Mesenchymal stem cell (in vitro differentiated cells and primary cell): ENCODE measurements at regions not wholly inside any gene's neighbourhood (a gene's known extent, or its start where the extent isn't known, plus 50 kb on each side); places are given as distances from the start of the nearest gene placed in this dataset.
"Not testable (repeated sequence)": the region's sequence is repeated elsewhere in the genome, so short reads cannot be mapped to it uniquely, and the experiment has no call there.

Source experiments
- DNase-seq: peaks from one replicate; pipeline ENCODE4 v3.0.0-alpha.2; 2013
- H2AFZ ChIP-seq: one replicate; pipeline ENCODE4 v1.6.1; 2013; ENCODE audit warnings: low read depth, mild to moderate bottlenecking, control low read depth, inconsistent platforms, low read length, moderate library complexity
- H2AK5ac ChIP-seq: 2 replicates; pipeline ENCODE4 v1.6.1; 2013; ENCODE audit warnings: low read length, moderate library complexity, mild to moderate bottlenecking, inconsistent platforms; ENCODE audit not compliant: severe bottlenecking
- H2BK120ac ChIP-seq: one replicate; pipeline ENCODE4 v1.6.1; 2013; ENCODE audit warnings: low read depth, mild to moderate bottlenecking, inconsistent platforms, low read length, moderate library complexity
- H2BK12ac ChIP-seq, 2 experiments: one replicate each; pipeline ENCODE4 v1.6.1; 2013; ENCODE audit warnings: inconsistent platforms in 2 of 2, low read length in 2 of 2, mild to moderate bottlenecking in 2 of 2, moderate library complexity in 2 of 2, control low read depth in 1 of 2
- H2BK15ac ChIP-seq: one replicate; pipeline ENCODE4 v1.6.1; 2013; ENCODE audit warnings: mild to moderate bottlenecking, low read depth, inconsistent platforms; ENCODE audit not compliant: poor library complexity, severe bottlenecking
- H2BK5ac ChIP-seq: 2 replicates; pipeline ENCODE4 v1.6.1; 2013; ENCODE audit warnings: low read depth, mild to moderate bottlenecking, low read length, control low read depth, inconsistent platforms; ENCODE audit not compliant: poor library complexity, severe bottlenecking
- H3K14ac ChIP-seq, 2 experiments: one replicate each; pipeline ENCODE4 v1.6.1; 2013; ENCODE audit warnings: inconsistent platforms in 2 of 2, low read length in 2 of 2, control low read depth in 1 of 2, mild to moderate bottlenecking in 1 of 2, moderate library complexity in 1 of 2
- H3K18ac ChIP-seq, 2 experiments: one replicate each; pipeline ENCODE4 v1.6.1; 2013; ENCODE audit warnings: inconsistent platforms in 2 of 2, low read length in 2 of 2, control low read depth in 1 of 2, low read depth in 1 of 2, mild to moderate bottlenecking in 1 of 2
- H3K23ac ChIP-seq, 2 experiments: one replicate each; pipeline ENCODE4 v1.6.1; 2013; ENCODE audit warnings: inconsistent platforms in 2 of 2, low read length in 2 of 2, mild to moderate bottlenecking in 2 of 2, moderate library complexity in 2 of 2, control low read depth in 1 of 2
- H3K27ac ChIP-seq: 2 replicates; pipeline ENCODE4 v1.5.1; 2013; ENCODE audit warnings: mild to moderate bottlenecking, moderate library complexity, low read length, control low read depth, inconsistent platforms; ENCODE audit not compliant: poor library complexity, severe bottlenecking
- H3K27me3 ChIP-seq, 2 experiments: 2 replicates each; pipeline versions ENCODE4 v1.6.1 to v1.7.0; 2013; ENCODE audit warnings: low read length in 2 of 2, mild to moderate bottlenecking in 2 of 2, moderate library complexity in 2 of 2, control low read depth in 1 of 2, inconsistent platforms in 1 of 2; ENCODE audit not compliant: control insufficient read depth in 1 of 2, insufficient read depth in 1 of 2
- H3K36me3 ChIP-seq, 2 experiments: 2 replicates each; pipeline versions ENCODE4 v1.6.1 to v1.7.0; 2013; ENCODE audit warnings: low read length in 2 of 2, control low read depth in 1 of 2, inconsistent platforms in 1 of 2, low read depth in 1 of 2, mild to moderate bottlenecking in 1 of 2; ENCODE audit not compliant: insufficient read depth in 2 of 2, control insufficient read depth in 1 of 2
- H3K4ac ChIP-seq, 2 experiments: one replicate each; pipeline ENCODE4 v1.6.1; 2013; ENCODE audit warnings: inconsistent platforms in 2 of 2, low read length in 2 of 2, mild to moderate bottlenecking in 2 of 2, moderate library complexity in 2 of 2, control low read depth in 1 of 2, low read depth in 1 of 2
- H3K4me1 ChIP-seq: 2 replicates; pipeline ENCODE4 v1.6.1; 2013; ENCODE audit warnings: low read depth, low read length, control low read depth; ENCODE audit not compliant: control insufficient read depth, insufficient read depth
- H3K4me2 ChIP-seq: 2 replicates; pipeline ENCODE4 v1.6.1; 2013; ENCODE audit warnings: low read length, mild to moderate bottlenecking, inconsistent platforms; ENCODE audit not compliant: poor library complexity, severe bottlenecking
- H3K4me3 ChIP-seq, 2 experiments: 2 replicates each; pipeline versions ENCODE4 v1.5.1 to v1.7.0; 2013; ENCODE audit warnings: low read length in 2 of 2, mild to moderate bottlenecking in 2 of 2, control low read depth in 1 of 2, low read depth in 1 of 2; ENCODE audit not compliant: insufficient read depth in 1 of 2
- H3K79me1 ChIP-seq: replicated peaks from 2 replicates; pipeline ENCODE4 v1.6.1; 2013; ENCODE audit warnings: mild to moderate bottlenecking, control low read depth, low read length, inconsistent platforms; ENCODE audit not compliant: poor library complexity, severe bottlenecking
- H3K9ac ChIP-seq: 2 replicates; pipeline ENCODE4 v1.7.0; 2013; ENCODE audit warnings: mild to moderate bottlenecking, low read length, moderate library complexity
- H3K9me3 ChIP-seq: 2 replicates; pipeline ENCODE4 v1.7.0; 2013; ENCODE audit warnings: mild to moderate bottlenecking, low read length; ENCODE audit not compliant: control insufficient read depth
- H4K8ac ChIP-seq: one replicate; pipeline ENCODE4 v1.6.1; 2013; ENCODE audit warnings: inconsistent platforms, mild to moderate bottlenecking, low read length, moderate library complexity
- H4K91ac ChIP-seq: one replicate; pipeline ENCODE4 v1.6.1; 2013; ENCODE audit warnings: mild to moderate bottlenecking, low read length, inconsistent platforms
- WGBS: methylation state at CpG from one replicate; pipeline ENCODE4 v1.1.7; 2013; ENCODE audit warnings: mixed read lengths; 5-methylcytosine and 5-hydroxymethylcytosine counted together

DNA sequence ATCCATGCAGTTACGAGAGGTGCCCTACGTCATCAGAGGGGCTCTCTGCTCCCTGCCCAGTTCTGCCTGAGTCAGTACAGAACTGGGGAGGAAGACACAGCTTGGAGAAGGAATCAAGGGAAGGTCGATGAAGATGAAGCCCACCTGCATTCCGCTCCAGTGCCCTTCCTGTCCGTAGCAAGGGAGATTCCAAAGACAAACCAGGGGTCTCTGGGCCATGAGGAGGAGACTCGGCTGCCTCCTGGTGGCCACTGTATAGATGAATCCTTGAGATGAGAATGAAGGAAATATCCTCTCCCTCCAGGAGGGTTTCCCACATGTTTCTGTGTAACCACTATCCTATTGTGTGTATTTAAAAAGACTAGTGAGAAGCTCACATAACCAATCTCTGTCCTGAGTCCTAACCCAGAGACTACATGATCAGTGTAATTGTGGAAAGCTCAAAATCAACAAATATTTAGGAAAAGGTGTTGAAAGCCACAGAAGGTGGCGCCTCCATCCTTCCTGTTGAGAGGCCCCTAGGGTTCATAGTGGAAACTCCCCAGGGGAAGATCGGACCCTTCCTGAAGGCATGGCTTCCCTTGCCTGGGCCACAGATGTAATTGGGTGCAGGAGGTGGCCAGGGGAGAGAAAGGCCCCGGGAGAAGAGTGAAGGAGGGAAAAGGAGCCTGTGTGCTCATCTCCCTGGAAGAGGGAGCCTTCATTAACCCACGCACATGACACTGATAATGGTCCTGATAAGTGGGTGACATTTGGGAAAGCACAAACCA lies 67.0 kb upstream of the LYZL2 start:
- not testable (repeated sequence) for H3K4ac ChIP-seq

DNA sequence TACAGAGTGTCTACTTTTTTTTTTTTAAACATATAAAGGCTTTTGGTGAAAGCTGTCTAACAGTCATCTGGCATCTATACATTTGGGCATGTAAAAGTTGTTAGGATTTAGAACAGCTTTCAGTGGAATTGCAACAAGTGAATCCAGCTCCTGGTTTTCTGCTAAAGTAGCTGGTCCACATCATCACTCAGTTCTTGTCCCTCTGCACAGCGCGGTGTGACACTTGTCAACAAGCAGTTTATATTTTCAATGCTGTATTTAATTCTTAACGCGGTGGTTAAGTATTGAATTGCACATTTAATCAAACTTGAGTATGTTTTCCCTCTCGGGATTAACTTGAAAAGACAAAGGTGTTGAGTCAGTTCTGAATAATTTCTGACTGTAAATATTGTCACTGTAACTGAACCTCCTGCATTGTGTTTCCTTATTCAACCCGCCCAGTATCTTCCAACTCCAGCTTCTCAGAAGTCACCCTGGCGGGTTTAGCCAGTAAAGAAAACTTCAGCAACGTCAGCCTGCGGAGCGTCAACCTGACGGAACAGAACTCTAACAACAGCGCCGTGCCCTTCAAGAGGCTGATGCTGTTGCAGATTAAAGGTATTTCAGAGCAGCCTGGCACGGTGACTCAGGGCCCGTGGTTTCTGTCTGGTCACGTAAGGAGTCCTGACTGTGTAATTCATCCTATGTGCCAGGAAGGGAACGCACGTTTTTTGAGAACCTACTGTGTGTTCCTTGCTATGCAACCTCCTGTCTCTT lies 66.1 kb upstream of the LYZL2 start:
- H2BK5ac ChIP-seq: not testable (repeated sequence)

More for the DNA sequence above, 67.0 kb upstream of the LYZL2 start:
- H3K9ac ChIP-seq, H2AK5ac ChIP-seq, H3K4me3 ChIP-seq, DNase-seq, H3K14ac ChIP-seq, H3K36me3 ChIP-seq, H2BK15ac ChIP-seq, H3K18ac ChIP-seq, H2BK5ac ChIP-seq, H3K9me3 ChIP-seq, H2AFZ ChIP-seq, H3K27me3 ChIP-seq, H4K8ac ChIP-seq, H3K23ac ChIP-seq, H3K27ac ChIP-seq, H2BK120ac ChIP-seq, H3K79me1 ChIP-seq, H3K4me1 ChIP-seq, H4K91ac ChIP-seq, H3K4me2 ChIP-seq: not testable (repeated sequence)
- peak overlapping the region in 1 of 2 experiments; percentile 54 for H2BK12ac ChIP-seq
- WGBS: 99% methylated on average over 9 of the region's 10 CpGs

DNA sequence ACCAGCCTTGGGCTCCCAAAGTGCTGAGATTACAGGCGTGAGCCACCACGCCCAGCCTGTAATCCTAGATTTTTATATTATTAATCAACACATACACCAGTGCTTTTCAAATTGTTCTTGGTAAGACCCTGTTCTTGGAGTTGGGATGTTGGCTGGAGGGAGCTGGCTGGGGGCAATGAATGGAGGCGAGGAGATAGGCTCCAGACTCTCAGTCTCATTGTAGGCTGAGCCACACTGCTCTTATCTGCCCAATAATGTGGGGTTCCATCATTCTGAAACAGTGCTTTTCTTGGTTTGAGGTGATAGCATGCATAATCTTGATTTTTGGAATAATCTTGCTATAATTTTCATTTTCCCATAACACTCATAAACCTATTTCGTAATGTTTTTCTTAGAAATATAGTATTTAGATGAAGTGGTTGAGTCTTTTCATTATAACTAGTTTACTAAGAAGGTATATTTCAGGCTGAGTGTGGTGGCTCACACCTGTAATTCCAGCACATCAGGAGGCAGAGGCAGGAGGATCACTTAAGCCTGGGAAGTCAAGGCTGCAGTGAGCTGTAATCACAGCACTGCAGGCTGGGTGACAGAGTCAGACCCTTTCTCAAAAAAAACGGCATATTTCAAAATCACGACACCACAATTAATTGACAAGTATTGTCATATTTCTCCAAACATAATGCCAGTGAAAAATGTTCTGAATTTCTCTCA lies 65.1 kb upstream of the LYZL2 start:
- H4K8ac ChIP-seq: no peak overlapping the region
- H2BK5ac ChIP-seq: no peak overlapping the region
- H3K9me3 ChIP-seq: no peaks in the 10 kb centered on the region
- no peak overlapping the region for H3K4me3 ChIP-seq
- H3K79me1 ChIP-seq: no peaks in the 10 kb centered on the region
- no peak overlapping the region for H3K4ac ChIP-seq
- no peak overlapping the region for H2BK120ac ChIP-seq
- H3K4me2 ChIP-seq: no peak overlapping the region
- no peak for DNase-seq
- no peak overlapping the region for H3K14ac ChIP-seq
- H3K9ac ChIP-seq: no peak overlapping the region
- no peak overlapping the region for H3K23ac ChIP-seq
- H3K27me3 ChIP-seq: no peaks in the 10 kb centered on the region
- no peak overlapping the region for H2BK12ac ChIP-seq
- no peak overlapping the region for H3K27ac ChIP-seq
- no peaks in the 10 kb centered on the region for H3K36me3 ChIP-seq
- no peak overlapping the region for H2AFZ ChIP-seq
- 100% methylated on average over 2 of the region's 6 CpGs for WGBS
- no peak overlapping the region for H4K91ac ChIP-seq
- H2BK15ac ChIP-seq: no peak overlapping the region
- no peaks in the 10 kb centered on the region for H3K4me1 ChIP-seq
- H3K18ac ChIP-seq: no peak overlapping the region
- no peak overlapping the region for H2AK5ac ChIP-seq

More for the DNA sequence above, 66.1 kb upstream of the LYZL2 start:
- H3K4me1 ChIP-seq, H2BK120ac ChIP-seq, H3K14ac ChIP-seq, H2AK5ac ChIP-seq, H3K36me3 ChIP-seq, H3K18ac ChIP-seq, H3K27ac ChIP-seq, H3K9me3 ChIP-seq, H3K4ac ChIP-seq, H4K91ac ChIP-seq, H3K4me3 ChIP-seq, H3K79me1 ChIP-seq, H3K23ac ChIP-seq, H2AFZ ChIP-seq, H3K9ac ChIP-seq, H2BK15ac ChIP-seq, H2BK12ac ChIP-seq, H4K8ac ChIP-seq, H3K27me3 ChIP-seq: not testable (repeated sequence)
- DNase-seq: peak; percentile 77
- WGBS: 42% methylated on average over 18 of the region's 18 CpGs
- H3K4me2 ChIP-seq: peak overlapping the region; percentile 61

DNA sequence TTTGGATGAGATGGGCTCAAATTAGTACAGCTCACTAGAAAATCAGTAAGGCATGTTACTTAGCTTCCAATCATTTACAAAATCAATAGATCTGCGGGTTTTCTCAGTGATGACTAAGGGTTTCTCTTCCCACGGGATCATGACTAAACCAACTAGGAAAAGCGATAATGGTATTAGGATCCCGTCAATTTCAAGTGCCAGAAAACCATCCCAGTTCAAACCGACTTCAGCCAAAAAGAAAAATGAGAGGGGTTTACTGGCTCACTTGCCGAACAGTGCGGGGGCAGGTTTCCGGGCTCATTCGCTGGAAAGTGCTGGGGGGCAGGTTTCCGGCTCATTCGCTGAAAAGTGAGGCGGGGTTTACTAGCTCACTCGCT lies 62.1 kb upstream of the LYZL2 start:
- peak overlapping the region in 1 of 2 experiments; percentile 61 for H3K4me3 ChIP-seq
- no peaks in the 10 kb centered on the region for H3K79me1 ChIP-seq
- no peak overlapping the region for H2BK5ac ChIP-seq
- no peak overlapping the region for H3K23ac ChIP-seq
- no peaks in the 10 kb centered on the region for H3K9me3 ChIP-seq
- no peak overlapping the region for H2AFZ ChIP-seq
- H3K18ac ChIP-seq: no peak overlapping the region
- no peak overlapping the region for H2AK5ac ChIP-seq
- no peak overlapping the region for H3K4me2 ChIP-seq
- H2BK15ac ChIP-seq: no peak overlapping the region
- no peak overlapping the region for H2BK12ac ChIP-seq
- H3K9ac ChIP-seq: peak overlapping the region; percentile 93
- H3K27ac ChIP-seq: no peak overlapping the region
- WGBS: 88% methylated on average over 13 of the region's 13 CpGs
- H4K8ac ChIP-seq: no peak overlapping the region
- no peak for DNase-seq
- H3K4me1 ChIP-seq: no peaks in the 10 kb centered on the region
- no peak overlapping the region for H3K4ac ChIP-seq
- no peak overlapping the region for H2BK120ac ChIP-seq
- H4K91ac ChIP-seq: no peak overlapping the region
- no peak overlapping the region for H3K14ac ChIP-seq
- no peaks in the 10 kb centered on the region for H3K27me3 ChIP-seq
- H3K36me3 ChIP-seq: no peaks in the 10 kb centered on the region
